HL-60 (cell line): ENCODE measurements at regions not wholly inside any gene's neighbourhood (a gene's known extent, or its start where the extent isn't known, plus 50 kb on each side); places are given as distances from the start of the nearest gene placed in this dataset.

ENCODE experiments used
- DNase-seq, 2 experiments: peaks; one replicate each; pipeline ENCODE4 v3.0.0-alpha.2; 2010 to 2020; ENCODE audit warnings: low read depth in 1 of 2, low spot score in 1 of 2
- H3K27ac ChIP-seq: fragments of 250-450 bp; sonication (Bioruptor Pico); replicated peaks from 2 replicates; pipeline ENCODE4 v1.5.1; 2020; ENCODE audit warnings: mild to moderate bottlenecking, moderate library complexity
- H3K27me3 ChIP-seq: fragments of 250-450 bp; sonication (Bioruptor Pico); 2 replicates; pipeline ENCODE4 v1.5.1; 2021; ENCODE audit warnings: mild to moderate bottlenecking, moderate library complexity; ENCODE audit not compliant: insufficient read depth, poor library complexity, severe bottlenecking
- H3K4me3 ChIP-seq: replicated peaks from 2 replicates; pipeline ENCODE4 v1.5.1; 2011; ENCODE audit warnings: mild to moderate bottlenecking, control low read depth, low read length; ENCODE audit not compliant: insufficient read depth
- GABPA ChIP-seq: IDR thresholded peaks from 2 replicates; pipeline ENCODE4 v1.6.1; 2012; ENCODE audit warnings: low read depth
- POLR2AphosphoS5 ChIP-seq: IDR thresholded peaks from 2 replicates; pipeline ENCODE4 v1.6.1; 2012; ENCODE audit warnings: low read depth
- SPI1 ChIP-seq: IDR thresholded peaks from 2 replicates; pipeline ENCODE4 v1.6.1; 2012; ENCODE audit warnings: low read depth, mild to moderate bottlenecking, borderline replicate concordance
- TF ChIP-seq, protein P1 (sequence below): IDR thresholded peaks from 2 replicates; pipeline ENCODE4 v1.6.1; 2012; ENCODE audit warnings: low read depth; ENCODE audit not compliant: insufficient replicate concordance
- TF ChIP-seq, protein P2 (sequence below): IDR thresholded peaks from one replicate; pipeline ENCODE4 v1.5.1; 2011; ENCODE audit warnings: low read length, control low read depth, inconsistent platforms; ENCODE audit not compliant: insufficient read depth

DNA sequence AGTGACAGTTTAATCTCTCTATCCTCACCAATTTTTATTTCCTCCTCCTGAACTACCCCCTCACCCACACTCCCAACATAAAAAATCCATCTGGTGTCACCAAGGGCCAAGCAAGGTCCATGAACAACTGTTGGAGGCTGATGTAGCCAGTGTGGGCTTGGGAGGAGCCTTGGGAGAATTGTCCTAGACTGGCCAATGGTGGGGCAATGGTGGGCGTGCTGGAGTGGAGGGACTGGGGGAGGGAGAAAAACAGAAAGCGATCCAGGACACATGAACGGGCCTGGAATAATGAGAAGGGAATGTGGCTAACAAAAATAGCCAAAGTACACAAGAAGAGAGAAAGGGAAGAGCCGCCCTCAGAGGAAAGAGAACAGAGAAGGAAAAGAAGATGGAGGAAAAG, 272.6 kb downstream of the ENC1 start:
- H3K4me3 ChIP-seq: no peak overlapping the region

DNA sequence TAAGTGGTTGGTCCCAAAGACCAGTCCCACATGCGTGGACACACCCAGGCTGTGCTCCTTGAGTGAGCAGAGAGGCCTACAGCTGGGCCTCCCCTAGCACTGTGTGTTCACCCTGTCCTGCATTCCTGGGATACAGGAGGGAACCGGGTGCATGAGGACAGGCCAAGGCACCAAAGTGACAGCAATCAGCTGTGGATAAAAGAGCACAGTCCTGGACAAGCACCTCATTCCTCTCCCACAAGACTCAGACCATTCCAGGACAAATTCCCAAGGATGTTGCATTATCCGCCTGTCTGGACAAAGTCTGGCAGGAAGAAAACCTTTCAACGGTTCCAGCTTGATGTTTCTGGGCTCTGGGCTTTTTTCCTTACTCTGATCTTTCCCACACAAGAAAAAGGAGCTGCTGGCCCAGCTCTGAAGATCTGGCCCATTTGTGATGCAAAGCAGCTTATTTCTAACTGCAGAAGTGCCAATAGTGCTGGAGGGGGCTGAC, 273.2 kb downstream of the ENC1 start:
- H3K27me3 ChIP-seq: no peaks in the 10 kb centered on the region
- H3K4me3 ChIP-seq: no peak overlapping the region
- TF ChIP-seq, protein P1, sequence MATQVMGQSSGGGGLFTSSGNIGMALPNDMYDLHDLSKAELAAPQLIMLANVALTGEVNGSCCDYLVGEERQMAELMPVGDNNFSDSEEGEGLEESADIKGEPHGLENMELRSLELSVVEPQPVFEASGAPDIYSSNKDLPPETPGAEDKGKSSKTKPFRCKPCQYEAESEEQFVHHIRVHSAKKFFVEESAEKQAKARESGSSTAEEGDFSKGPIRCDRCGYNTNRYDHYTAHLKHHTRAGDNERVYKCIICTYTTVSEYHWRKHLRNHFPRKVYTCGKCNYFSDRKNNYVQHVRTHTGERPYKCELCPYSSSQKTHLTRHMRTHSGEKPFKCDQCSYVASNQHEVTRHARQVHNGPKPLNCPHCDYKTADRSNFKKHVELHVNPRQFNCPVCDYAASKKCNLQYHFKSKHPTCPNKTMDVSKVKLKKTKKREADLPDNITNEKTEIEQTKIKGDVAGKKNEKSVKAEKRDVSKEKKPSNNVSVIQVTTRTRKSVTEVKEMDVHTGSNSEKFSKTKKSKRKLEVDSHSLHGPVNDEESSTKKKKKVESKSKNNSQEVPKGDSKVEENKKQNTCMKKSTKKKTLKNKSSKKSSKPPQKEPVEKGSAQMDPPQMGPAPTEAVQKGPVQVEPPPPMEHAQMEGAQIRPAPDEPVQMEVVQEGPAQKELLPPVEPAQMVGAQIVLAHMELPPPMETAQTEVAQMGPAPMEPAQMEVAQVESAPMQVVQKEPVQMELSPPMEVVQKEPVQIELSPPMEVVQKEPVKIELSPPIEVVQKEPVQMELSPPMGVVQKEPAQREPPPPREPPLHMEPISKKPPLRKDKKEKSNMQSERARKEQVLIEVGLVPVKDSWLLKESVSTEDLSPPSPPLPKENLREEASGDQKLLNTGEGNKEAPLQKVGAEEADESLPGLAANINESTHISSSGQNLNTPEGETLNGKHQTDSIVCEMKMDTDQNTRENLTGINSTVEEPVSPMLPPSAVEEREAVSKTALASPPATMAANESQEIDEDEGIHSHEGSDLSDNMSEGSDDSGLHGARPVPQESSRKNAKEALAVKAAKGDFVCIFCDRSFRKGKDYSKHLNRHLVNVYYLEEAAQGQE: no peak
- TF ChIP-seq SPI1 (no peak), GABPA (no peak)
- no peak for DNase-seq
- H3K27ac ChIP-seq: no peak overlapping the region

More for the DNA sequence above, 272.6 kb downstream of the ENC1 start:
- Histone ChIP-seq H3K27me3 (no peaks in the 10 kb centered on the region), H3K27ac (no peak overlapping the region)
- TF ChIP-seq, protein P2, sequence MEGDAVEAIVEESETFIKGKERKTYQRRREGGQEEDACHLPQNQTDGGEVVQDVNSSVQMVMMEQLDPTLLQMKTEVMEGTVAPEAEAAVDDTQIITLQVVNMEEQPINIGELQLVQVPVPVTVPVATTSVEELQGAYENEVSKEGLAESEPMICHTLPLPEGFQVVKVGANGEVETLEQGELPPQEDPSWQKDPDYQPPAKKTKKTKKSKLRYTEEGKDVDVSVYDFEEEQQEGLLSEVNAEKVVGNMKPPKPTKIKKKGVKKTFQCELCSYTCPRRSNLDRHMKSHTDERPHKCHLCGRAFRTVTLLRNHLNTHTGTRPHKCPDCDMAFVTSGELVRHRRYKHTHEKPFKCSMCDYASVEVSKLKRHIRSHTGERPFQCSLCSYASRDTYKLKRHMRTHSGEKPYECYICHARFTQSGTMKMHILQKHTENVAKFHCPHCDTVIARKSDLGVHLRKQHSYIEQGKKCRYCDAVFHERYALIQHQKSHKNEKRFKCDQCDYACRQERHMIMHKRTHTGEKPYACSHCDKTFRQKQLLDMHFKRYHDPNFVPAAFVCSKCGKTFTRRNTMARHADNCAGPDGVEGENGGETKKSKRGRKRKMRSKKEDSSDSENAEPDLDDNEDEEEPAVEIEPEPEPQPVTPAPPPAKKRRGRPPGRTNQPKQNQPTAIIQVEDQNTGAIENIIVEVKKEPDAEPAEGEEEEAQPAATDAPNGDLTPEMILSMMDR: no peak
- TF ChIP-seq, protein P1: no peak
- TF ChIP-seq SPI1: no peak
- TF ChIP-seq POLR2AphosphoS5: no peak
- TF ChIP-seq GABPA: no peak
- no peak for DNase-seq

DNA sequence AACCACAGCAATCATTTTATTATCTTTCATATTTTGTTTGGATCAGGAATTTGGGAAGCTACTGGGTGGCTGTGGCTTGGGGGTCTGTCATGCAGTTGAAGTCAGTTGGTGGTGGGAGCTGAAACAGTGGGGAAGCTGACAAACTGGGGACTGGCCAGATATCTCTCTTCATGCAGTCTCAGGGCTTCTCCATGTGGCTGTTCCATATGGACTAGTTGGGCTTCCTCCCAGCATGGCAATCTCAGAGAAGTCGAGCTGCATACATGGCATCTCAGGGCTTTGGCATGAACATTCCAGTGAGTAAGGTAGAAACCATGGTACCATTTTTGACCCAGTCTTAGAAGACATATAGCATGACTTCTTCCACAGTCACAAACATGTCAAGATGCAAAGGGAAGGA, 274.8 kb downstream of the ENC1 start:
- DNase-seq: no peak
- no peak overlapping the region for H3K4me3 ChIP-seq
- H3K27me3 ChIP-seq: no peaks in the 10 kb centered on the region
- H3K27ac ChIP-seq: no peak overlapping the region
- TF ChIP-seq SPI1 (no peak), GABPA (no peak), POLR2AphosphoS5 (no peak)
- TF ChIP-seq, protein P1: no peak
- TF ChIP-seq, protein P2: no peak

DNA sequence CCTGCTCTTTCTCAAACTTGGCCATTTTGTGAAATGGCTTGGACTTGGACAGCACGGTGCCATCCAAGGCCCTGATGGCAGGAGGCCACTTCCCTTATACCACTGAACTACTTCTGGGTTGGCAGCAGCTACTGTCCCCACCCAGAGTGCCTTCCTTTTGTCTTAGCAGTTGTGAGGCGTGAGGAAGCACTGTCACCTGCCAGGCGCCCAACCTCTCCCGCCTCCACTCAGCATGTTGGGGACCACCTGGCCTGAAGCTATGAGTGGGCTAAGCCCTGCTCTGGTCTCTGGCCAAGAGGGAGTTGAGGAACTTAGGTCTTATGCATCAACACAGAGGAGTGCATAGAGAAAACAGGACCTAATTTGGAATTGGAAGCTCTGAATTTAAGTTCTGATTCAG, 276.0 kb downstream of the ENC1 start:
- Histone ChIP-seq H3K27ac (no peak overlapping the region), H3K4me3 (no peak overlapping the region), H3K27me3 (no peaks in the 10 kb centered on the region)
- TF ChIP-seq, protein P2: no peak
- TF ChIP-seq GABPA (no peak), SPI1 (no peak), POLR2AphosphoS5 (no peak)
- TF ChIP-seq, protein P1: no peak
- no peak for DNase-seq
